Lower lobe of right lung (tissue), 2 donors: ENCODE measurements at regions not wholly inside any gene's neighbourhood (a gene's known extent, or its start where the extent isn't known, plus 50 kb on each side); places are given as distances from the start of the nearest gene placed in this dataset.
"Not testable (repeated sequence)": the region's sequence is repeated elsewhere in the genome, so short reads cannot be mapped to it uniquely, and the experiment has no call there.

Source experiments
- ATAC-seq, 2 donors: fragments of 200-7000 bp; cut with Tn5 transposase; one replicate each; pipeline ENCODE4 v1.9.1; 2020 to 2022; ENCODE audit warnings: mild to moderate bottlenecking in 2 of 2, moderate library complexity in 2 of 2
- DNase-seq: peaks from one replicate; pipeline ENCODE4 v3.0.0-alpha.2; 2020
- H3K27ac ChIP-seq: fragments of 200-600 bp; one replicate; pipeline ENCODE4 v1.8.0; 2022
- H3K27me3 ChIP-seq: fragments of 200-600 bp; one replicate; pipeline ENCODE4 v1.8.0; 2022; ENCODE audit warnings: low read depth
- H3K36me3 ChIP-seq: fragments of 200-600 bp; one replicate; pipeline ENCODE4 v1.8.0; 2022; ENCODE audit warnings: mild to moderate bottlenecking
- H3K4me1 ChIP-seq: fragments of 200-600 bp; one replicate; pipeline ENCODE4 v1.8.0; 2022
- H3K4me3 ChIP-seq: fragments of 200-600 bp; one replicate; pipeline ENCODE4 v1.8.0; 2022; ENCODE audit warnings: mild to moderate bottlenecking
- H3K9me3 ChIP-seq: fragments of 200-600 bp; one replicate; pipeline ENCODE4 v1.8.0; 2022
- CTCF ChIP-seq: fragments of 200-600 bp; IDR thresholded peaks from one replicate; pipeline ENCODE4 v1.8.0; 2022; ENCODE audit warnings: antibody characterized with exemption, mild to moderate bottlenecking
- intact Hi-C: fragments of 100-400 bp; cut with DNase I; formaldehyde crosslinking; loops from one replicate; pipeline ENCODE4 v1.11.0; 2022
- donor health status: DM: no; HTN: yes; CAD: no; lungs with severe emphysema.

GRCh38 chrY:7720974-7721373 is 809.4 kb upstream of the AMELY start:
- Histone ChIP-seq H3K27me3 (no peaks in the 10 kb centered on the region), H3K27ac (no peak overlapping the region), H3K36me3 (no peaks in the 10 kb centered on the region), H3K4me1 (no peaks in the 10 kb centered on the region), H3K9me3 (no peaks in the 10 kb centered on the region), H3K4me3 (no peak overlapping the region)
- no peak for TF ChIP-seq CTCF
- intact Hi-C loops: no loop called here
- DNase-seq (no peak), ATAC-seq (no peak)

- Histone ChIP-seq H3K27me3 (no peaks in the 10 kb centered on the region), H3K9me3 (no peaks in the 10 kb centered on the region), H3K27ac (no peak overlapping the region), H3K4me1 (no peaks in the 10 kb centered on the region), H3K36me3 (no peaks in the 10 kb centered on the region), H3K4me3 (no peak overlapping the region)
- TF ChIP-seq CTCF: no peak
- ATAC-seq (no peak), DNase-seq (no peak)
- intact Hi-C loops: no loop called here
These were observed 807.7 kb upstream of the AMELY start for GRCh38 chrY:7719271-7719670.

- Histone ChIP-seq H3K9me3 (no peaks in the 10 kb centered on the region), H3K27me3 (no peaks in the 10 kb centered on the region), H3K27ac (no peak overlapping the region), H3K4me1 (no peaks in the 10 kb centered on the region), H3K36me3 (no peaks in the 10 kb centered on the region), H3K4me3 (no peak overlapping the region)
- intact Hi-C loops: no loop called here
- no peak for DNase-seq
- ATAC-seq: no peak
- no peak for TF ChIP-seq CTCF
These were observed 807.1 kb upstream of the AMELY start for GRCh38 chrY:7718626-7719025.

GRCh38 chrY:7718126-7718525 is 806.6 kb upstream of the AMELY start:
- Histone ChIP-seq H3K4me1 (no peaks in the 10 kb centered on the region), H3K36me3 (no peaks in the 10 kb centered on the region), H3K4me3 (no peak overlapping the region), H3K9me3 (no peaks in the 10 kb centered on the region), H3K27ac (no peak overlapping the region), H3K27me3 (no peaks in the 10 kb centered on the region)
- ATAC-seq: no peak
- intact Hi-C loops: no loop called here
- DNase-seq: no peak
- TF ChIP-seq CTCF: no peak

GRCh38 chrY:7714426-7714825 is 802.9 kb upstream of the AMELY start:
- H3K27ac ChIP-seq: no peak overlapping the region
- no peaks in the 10 kb centered on the region for H3K4me1 ChIP-seq
- no peak for TF ChIP-seq CTCF
- no peaks in the 10 kb centered on the region for H3K9me3 ChIP-seq
- intact Hi-C loops: no loop called here
- ATAC-seq (peak in 1 of 2 donors; percentile 47), DNase-seq (no peak)
- no peak overlapping the region for H3K4me3 ChIP-seq
- H3K36me3 ChIP-seq: no peaks in the 10 kb centered on the region
- no peaks in the 10 kb centered on the region for H3K27me3 ChIP-seq

GRCh38 chrY:7713738-7714137 is 802.2 kb upstream of the AMELY start:
- H3K9me3 ChIP-seq, intact Hi-C loops, ATAC-seq: not testable (repeated sequence)

More at GRCh38 chrY:7713738-7714137, 802.2 kb upstream of the AMELY start:
- H3K36me3 ChIP-seq, DNase-seq, H3K27ac ChIP-seq, H3K4me3 ChIP-seq, H3K4me1 ChIP-seq, H3K27me3 ChIP-seq: not testable (repeated sequence)
